GM12864 (cell line): ENCODE measurements at regions not wholly inside any gene's neighbourhood (a gene's known extent, or its start where the extent isn't known, plus 50 kb on each side); places are given as distances from the start of the nearest gene placed in this dataset.

Experiments
- DNase-seq: peaks from one replicate; pipeline ENCODE4 v3.0.0-alpha.2; 2011; ENCODE audit warnings: low read depth
- H3K4me3 ChIP-seq: 2 replicates; pipeline ENCODE4 v1.5.1; 2011; ENCODE audit warnings: mild to moderate bottlenecking, low read depth, low read length, control low read depth
- CTCF ChIP-seq: IDR thresholded peaks from 2 replicates; pipeline ENCODE4 v1.5.1; 2011; ENCODE audit warnings: low read depth, mild to moderate bottlenecking, moderate library complexity, low read length, control low read depth, inconsistent platforms; ENCODE audit errors: missing control alignments

GRCh38 chr14:51516706-51517395 is 134.9 kb upstream of the FRMD6 start:
- TF ChIP-seq CTCF = no peak
- DNase-seq = no peak
- no peak overlapping the region for H3K4me3 ChIP-seq

GRCh38 chr14:51518280-51518679 is 133.4 kb upstream of the FRMD6 start:
- no peak for TF ChIP-seq CTCF
- H3K4me3 ChIP-seq = no peak overlapping the region
- DNase-seq = no peak

- DNase-seq = no peak
- no peak for TF ChIP-seq CTCF
- H3K4me3 ChIP-seq = no peak overlapping the region
Measured at GRCh38 chr14:51518711-51519110, 133.0 kb upstream of the FRMD6 start.

GRCh38 chr14:51520087-51520486 is 131.6 kb upstream of the FRMD6 start:
- TF ChIP-seq CTCF = no peak
- no peak for DNase-seq
- H3K4me3 ChIP-seq = no peak overlapping the region

DNA sequence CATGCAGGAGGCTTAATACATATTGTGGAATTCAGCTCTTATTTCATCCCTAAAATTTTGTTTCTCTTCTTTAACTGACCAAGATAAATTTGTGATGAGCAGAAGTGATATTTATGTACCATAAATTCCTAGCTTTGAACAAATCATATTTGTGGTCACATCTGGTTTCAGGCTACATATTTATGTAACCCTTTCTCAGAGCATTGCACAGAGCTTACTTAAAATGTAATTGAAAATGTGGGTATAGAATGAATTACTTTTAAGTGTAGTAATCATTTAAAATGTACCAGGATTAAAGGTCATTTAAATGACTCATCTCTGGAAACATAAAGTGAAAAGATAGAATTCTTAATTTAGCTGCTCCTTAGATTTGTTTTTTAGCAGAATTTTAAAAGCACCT is 129.9 kb upstream of the FRMD6 start:
- TF ChIP-seq CTCF = no peak
- H3K4me3 ChIP-seq = no peak overlapping the region
- DNase-seq = no peak

GRCh38 chr14:51523243-51523642 is 128.5 kb upstream of the FRMD6 start:
- no peak for DNase-seq
- no peak overlapping the region for H3K4me3 ChIP-seq
- TF ChIP-seq CTCF = no peak

- no peak overlapping the region for H3K4me3 ChIP-seq
- TF ChIP-seq CTCF = no peak
- no peak for DNase-seq
Measured at GRCh38 chr14:51525739-51526138, 126.0 kb upstream of the FRMD6 start.
